SIG-M5 treated with dmso at 0.1 percent for 504 hours (cell line): ENCODE measurements at regions not wholly inside any gene's neighbourhood (a gene's known extent, or its start where the extent isn't known, plus 50 kb on each side); places are given as distances from the start of the nearest gene placed in this dataset.
"Not testable (repeated sequence)": the region's sequence is repeated elsewhere in the genome, so short reads cannot be mapped to it uniquely, and the experiment has no call there.

Experiments used
- DNase-seq: peaks from one replicate; lab custom pipeline; 2025; ENCODE audit not compliant: unreplicated experiment; lab: John Stamatoyannopoulos, UW

DNA sequence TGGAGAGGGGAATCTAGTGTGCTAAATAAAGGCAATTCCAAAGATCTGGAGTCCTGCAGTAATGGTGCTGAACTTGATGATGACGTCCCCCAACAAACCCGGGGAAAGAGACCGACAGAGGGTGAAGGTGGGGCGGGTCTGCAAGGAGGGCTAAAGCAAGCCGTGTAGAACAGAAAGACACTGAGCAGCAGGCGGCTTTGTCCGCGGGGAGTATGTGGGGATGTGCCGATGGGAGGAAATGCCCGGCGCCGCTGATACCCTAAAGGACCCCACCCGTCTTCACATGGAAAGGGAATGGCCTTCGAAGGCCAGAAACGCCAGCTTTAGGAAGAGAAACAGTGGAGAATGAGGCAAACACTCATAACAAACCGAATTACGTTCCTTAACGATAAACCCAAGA, 528.9 kb downstream of the ZNF674 start:
- no peak for DNase-seq

DNA sequence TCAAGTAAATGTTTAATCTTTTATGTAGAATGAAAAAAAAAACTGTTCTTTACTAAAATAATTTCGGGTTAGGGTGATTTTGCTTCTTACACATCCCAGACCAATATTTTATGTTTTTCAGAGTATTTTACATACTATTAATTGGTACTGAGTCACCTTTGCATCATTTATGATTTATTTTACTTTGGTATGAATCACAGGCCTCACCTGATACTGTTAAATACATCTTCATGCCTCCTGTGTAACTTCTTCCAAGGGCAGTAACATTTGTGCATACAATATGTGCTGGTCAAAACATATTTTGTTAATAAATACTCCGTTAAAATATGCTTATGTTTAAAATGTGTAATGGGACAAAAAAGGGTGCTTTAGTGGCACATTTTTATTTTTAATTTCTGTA, 529.6 kb downstream of the ZNF674 start:
- DNase-seq, result no peak

DNA sequence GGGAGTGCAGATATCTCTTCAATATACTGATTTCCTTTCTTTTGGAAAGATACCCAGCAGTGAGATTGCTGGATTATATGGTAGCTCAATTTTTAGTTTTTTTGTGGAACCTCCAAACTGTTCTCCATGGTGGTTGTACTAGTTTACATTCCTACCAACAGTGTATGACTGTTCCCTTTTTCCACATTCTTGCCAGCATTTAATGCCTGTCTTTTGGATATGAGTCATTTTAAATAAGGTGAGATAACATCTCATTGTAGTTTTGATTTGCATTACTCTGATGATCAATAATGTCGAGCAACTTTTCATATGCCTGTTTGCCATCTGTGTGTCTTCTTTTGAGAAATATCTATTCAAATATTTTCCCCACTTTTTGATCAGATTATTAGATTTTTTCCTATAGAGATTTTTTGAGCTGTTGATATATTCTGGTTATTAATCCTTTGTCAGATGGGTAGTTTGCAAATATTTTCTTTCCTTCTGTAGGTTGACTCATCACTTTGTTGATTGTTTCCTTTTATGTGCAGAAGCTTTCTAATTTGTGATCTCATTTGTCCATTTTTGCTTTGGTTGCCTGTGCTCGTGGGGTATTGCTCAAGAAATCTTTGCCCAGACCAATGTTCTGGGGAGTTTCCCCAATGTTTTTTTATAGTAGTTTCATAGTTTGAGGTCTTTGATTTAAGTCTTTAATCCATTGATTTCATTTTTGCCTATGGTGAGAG, 552.7 kb downstream of the ZNF674 start:
- DNase-seq, result no peak

DNA sequence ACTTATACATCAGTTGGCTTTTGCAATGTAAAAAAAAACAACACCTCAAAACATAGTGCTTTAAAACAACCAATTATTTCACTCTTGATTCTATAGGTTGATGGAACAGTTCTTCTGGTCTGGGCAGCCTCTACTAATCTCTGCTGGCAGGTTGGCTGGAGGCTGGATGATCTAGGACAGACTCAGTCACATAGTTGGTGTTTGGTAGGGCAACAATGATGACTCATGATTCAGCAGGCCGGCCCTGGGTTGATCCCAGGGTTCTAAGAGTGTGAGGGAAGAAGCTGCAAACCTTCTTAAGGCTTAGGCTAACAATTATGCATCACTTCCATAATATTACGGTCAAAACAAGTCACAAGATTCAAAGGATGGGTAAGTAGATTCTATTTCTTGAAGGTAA, 558.2 kb downstream of the ZNF674 start:
- DNase-seq, result no peak

DNA sequence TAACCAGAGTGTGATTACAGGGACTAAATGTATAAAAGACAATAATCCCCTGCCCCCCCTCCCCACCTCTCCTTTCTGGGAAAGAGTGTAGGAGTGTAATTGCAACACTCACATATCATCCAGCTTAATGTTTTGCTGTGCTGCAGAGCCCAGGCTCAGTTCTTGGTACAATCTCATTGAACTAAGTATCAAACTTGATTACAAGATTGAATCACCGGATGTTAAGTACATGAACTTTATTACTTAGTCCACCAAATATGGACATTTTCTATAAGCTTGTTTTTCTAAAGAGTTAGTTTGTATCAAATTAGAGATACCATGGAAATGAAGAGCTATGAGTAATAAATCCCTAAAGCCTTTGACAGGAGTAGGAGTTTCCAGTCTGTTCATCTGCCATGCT, 559.1 kb downstream of the ZNF674 start:
- no peak for DNase-seq

DNA sequence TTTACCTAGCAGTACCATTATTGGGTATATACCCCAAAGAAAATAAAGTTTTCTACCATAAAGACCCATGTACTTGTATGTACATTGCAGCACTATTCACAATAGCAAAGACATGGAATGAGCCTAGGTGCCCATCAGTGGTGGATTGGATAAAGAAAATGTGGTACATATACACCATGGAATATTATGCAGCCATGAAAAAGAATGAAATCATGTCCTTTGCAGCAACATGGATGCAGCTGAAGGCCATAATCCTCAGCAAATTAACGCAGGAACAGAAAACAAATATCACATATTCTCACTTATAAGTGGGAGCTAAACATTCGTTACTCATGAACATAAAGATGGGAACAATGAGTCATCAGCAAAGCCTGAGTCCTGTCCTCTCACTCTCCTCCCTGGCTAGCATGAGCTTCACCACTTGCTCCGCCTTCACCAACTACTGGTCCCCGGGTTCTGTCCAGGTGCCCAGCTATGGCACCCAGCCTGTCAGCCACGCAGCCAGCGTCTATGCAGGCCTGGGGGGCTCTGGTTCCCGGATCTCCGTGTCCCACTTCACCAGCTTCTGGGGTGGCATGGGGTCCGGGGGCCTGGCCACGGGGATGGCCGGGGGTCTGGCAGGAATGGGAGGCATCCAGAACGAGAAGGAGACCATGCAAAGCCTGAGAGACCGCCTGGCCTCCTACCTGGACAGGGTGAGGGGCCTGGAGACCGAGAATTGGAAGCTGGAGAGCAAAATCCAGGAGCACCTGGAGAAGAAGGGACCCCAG, 562.1 kb downstream of the ZNF674 start:
- DNase-seq, result not testable (repeated sequence)

DNA sequence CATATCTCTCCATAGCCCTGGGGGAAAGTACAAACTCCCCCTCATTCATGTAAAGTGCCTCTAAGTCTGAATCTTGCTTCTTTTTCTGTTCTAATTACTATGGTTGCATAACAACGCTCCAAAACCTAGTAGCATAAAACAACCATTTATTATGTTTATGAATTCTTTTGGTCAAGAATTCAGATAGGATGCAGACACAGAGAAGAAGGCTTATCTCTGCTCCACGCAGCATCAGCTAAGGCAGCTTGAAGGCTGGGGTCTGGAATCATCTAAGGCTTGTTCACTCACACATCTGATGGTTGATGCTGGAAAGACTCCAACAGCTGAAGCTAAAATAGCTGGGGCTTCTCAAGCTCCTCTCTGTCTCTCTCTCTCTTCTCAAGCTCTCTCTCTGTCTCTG, 564.5 kb downstream of the ZNF674 start:
- DNase-seq, result no peak

DNA sequence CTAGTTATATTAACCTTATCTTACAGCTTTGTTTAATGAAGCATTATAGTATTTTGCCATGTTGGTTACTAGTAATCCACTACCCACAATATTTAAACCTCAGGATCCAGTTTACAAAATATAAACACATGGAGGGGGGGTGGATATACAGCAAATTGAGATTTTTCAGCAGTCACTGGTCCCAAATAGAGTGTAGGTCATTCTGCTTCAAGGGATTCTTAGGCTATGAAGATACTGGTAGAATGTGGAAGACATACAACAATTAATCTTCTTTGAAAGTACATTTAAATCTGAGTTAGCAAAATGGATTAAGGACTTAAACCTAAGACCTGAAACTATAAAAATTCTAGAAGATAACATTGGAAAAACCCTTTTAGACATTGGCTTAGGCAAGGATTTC, 569.6 kb downstream of the ZNF674 start:
- no peak for DNase-seq

DNA sequence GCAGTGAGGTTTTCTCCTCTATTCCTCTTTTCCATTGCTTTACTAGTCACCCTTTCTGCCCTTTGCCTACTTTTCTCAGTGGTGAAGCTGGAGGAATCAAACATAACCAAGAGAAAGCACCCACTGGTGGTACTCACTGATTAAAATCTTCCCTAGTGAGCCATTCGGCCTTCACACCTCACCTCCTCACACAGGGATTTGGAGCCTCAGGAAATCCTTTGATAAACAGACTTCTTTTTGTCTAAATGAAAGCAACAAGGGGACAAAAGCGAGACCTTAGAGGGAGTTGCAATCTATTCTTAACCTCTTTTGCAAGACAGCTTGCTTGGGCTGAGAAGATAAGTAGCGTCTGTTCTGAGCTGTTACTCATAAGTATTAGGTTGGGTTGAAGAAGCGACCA, 572.6 kb downstream of the ZNF674 start:
- DNase-seq, result no peak

DNA sequence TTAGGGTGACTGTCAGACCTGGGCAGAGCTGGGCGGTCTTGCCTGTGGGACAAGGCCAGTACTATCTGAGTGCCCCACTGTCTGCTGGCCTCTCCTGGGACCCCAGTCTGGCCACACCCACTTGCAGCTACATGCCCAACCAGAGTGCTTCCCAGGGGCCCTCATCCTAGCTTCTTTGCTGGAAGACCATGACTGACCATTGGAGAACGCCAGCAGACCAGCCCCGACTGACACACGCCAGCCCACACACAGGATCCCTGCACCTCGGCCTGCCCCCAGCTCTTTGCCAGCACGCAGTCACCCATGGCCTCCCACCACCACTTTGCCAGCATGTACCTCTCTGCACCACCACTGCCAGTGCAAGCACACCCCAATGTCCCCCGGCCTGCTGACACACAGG, 585.7 kb downstream of the ZNF674 start:
- no peak for DNase-seq

DNA sequence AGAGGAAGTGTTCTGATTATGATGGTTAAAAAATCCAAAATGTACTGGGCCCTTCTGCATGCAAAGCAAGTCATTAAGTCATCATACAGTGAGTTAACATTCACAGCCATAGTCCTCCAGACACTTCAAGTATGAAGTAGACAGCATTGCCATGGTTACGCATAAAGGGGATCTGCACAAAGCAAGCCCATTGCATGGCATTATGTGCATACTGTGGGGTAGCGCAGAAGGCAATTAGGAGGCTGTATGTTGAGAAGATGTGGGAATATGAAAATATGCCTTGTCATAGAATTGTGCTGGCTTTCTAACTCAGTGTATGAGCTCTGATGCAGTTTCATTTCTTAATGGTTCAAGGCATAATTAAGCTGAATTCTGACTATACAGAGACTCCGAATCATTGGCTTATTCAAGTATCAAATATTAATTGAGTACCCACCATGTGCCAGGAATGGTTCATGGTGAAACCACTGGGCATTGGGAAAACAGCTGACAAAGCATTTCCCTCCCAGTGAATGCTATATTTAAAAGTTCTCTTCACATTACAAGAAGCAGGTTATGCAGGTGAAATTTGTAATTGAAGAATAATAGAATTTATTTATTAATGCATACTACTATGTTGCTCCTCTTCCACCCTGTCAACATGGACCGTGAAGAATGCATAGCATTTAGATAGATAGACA, 588.9 kb downstream of the ZNF674 start:
- DNase-seq, result no peak

DNA sequence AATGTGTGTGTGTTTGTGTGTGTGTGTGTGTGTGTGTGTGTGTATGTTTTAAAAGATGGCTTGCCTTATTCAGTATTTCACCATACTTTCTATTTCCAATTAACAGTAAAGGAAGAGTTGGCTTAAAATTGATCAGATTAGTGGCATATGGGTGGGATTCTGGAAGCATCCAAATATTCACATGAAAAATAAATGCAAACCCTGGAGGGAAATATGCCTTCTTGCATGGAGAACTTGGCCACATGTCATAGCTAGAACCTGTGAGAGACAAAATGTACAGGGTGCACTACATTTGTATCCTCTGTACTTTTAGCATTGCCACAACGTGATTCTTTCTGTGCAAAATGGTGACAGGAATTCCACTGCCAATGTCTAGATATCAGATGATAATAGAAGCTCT, 589.6 kb downstream of the ZNF674 start:
- DNase-seq, result no peak

DNA sequence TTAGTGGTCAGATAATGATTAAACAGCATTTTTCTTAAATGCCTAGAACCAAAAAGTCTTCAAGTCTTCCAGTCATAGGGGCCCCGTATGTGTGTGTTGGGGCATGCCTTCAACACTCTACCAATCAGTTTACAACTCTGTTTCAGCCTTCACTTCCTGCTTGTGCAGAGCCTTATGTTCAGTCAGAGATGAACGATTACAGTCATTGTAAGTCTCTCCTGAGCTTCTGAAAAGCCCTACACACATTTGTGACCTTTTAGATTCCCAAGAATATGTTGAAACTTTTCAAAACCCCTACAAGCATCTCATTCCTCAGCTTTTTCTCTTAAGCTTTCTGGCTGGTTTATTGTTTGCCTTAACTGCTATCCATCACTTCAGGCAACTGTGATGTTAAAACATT, 591.2 kb downstream of the ZNF674 start:
- DNase-seq, result no peak

DNA sequence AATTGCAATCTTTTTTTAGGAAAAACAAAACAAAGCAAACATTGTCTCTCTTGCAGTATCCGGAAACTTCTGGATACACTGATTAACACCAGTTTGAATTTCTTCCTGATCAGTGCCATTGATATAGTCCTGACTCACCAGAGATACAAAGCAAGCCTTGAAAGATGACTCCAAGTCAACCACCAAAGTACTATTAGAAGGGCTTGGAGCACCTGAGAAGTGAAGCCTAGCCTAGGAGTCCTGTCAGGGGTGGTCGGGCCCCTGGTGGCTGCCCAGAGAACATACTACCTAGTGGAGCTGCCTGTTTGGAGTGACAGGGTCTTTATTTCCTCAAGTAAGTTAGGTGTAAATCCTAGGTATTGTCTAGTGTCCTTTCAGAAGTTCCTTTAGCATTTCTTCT, 593.2 kb downstream of the ZNF674 start:
- DNase-seq, result no peak

DNA sequence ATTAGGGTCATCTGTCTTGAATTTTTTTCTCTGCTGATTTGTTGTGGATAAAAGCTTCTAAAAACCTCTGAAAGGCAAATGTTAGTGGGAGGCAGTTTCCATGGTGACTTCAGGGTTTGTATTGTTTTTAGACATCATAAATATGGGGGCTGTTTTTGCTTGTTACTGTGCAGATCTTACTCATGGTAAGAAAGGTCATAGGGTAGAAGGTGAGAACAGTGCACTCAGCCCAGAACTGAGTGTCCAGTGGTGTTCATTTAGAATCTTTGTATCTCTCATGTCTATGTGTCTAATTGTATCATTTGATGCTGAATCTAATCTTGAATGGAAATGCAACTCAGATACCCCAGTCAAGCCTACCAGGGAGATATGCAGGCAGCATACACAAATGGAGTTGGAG, 609.8 kb downstream of the ZNF674 start:
- DNase-seq, result no peak

DNA sequence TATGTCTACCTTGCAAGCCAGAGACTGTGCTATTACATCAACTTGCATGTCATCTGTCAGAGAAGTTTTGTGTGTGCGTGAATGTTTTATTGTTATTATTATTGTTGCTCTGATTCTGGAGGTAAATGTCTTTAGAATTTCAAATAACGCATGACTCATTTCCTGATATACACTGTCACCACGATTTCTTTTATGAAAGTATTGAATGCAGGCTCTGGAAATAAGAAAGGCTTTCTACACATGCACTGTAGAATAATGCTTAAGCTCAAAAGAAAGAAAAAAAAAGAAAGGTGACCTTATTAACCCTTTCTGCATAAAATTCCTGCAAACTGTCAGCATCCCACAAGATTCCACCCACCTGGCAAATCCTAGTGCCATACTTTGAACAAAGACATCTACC, 632.9 kb downstream of the ZNF674 start:
- DNase-seq, result no peak

DNA sequence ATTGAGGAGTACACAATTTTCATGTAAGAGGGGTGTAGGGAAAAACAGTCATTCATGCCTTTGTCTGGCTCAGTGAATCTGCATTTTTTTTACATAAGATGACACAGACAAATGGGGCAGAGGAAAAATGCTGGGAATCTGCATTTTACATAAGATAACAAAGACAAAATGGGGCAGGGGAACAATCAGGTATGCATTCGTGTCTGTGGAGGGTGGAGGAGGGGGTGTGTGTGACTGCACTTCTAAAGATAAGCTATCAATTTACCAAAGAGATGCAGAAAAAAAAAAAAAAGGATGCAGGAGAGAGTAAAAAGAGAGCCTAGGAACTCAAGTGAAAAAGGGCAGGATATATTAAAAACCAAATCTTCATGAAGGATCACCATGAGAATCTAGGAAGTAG, 637.4 kb downstream of the ZNF674 start:
- no peak for DNase-seq

DNA sequence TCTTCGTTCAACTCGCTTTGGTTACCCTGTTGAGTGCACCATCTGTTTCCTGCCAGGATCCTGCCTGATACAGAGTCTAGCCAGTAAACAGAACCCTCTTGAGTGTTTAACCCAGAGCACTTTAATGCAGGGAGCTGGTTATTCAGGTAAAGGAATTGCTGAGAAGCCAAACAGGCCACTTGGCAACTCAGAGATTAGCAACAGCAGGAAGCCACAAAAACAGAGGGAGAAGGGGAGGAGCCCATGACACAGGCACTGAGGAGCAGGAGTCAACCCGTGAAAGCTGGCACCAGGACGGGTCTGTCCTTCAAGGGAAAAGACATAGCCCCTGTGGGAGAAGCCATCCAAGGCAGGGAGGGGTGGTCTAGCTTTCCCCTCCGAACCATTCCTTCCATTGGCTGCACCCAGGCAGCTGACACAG, 641.4 kb downstream of the ZNF674 start:
- no peak for DNase-seq

DNA sequence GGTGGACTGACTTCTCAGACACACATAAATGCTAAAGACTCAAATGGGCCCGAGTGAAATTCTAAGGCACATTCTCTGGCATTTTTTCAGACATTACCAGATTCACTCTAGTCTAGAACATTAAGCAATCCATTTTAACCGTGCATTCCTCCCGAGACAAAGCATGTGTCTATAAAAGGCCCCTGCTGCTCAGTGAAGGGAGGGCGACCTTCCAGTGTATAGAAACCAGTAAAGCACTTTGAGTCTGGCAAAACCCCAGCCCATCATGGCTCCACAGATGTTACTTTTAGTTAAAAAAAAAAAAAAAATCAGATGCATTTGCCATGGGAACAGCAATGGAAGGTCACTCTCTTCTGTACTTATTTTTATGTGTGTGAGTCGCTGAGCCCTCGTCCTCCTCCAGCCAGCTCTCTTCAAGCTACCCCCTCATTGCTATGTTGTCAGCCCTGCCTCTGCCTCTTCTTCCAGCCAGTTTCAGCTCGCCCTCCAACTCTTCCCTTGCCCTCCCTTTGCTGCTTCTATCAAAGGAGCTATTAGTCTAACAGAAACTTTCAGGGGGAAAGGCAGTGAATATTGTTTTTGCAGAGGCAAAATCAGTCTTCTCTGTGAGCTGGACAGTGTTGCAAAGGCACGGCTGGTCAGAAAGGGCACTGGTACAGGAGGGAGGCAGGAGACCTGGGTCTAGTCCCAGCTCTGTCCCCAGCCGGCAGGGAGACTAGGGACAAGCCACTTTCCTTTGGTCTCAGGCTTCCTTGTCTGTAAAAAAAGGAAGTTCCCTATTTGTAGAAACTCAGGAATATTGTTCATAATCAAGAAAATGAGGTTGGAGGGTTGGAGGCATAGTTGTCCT, 644.2 kb downstream of the ZNF674 start:
- no peak for DNase-seq

DNA sequence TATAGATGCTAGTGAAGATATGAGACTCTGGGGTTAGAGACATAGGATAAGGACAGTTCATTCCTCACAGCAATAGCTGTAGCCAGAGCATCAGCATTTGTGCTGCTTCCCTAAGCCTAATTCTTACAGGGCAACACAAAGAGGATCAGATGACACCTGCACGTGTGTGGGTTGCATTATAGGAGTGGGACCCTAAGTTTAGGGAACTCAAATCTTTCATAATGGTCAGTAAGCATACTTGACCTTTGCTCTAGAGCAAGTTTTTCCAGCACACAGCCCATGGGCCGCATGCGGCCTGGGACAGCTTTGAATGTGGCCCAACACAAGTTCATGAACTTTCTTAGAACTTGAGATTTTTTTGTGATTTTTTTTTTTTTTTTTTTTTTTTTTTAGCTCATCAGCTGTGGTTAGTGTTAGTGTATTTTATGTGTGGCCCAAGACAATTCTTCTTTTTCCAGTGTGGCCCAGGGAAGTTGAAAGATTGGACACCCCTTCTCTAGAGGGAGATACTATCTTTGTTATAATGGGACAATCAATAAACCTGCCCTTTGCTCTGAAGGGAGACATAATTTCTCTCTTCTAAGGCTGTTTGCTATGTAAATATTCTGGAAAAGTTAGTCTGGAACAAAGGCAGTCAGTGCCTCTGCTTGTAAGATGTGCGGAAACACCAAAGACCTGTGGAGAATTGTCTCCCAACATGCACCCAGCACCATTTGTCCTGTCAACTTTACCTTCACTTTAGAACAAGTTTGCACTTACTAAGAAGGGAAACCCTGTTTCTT, 650.2 kb downstream of the ZNF674 start:
- DNase-seq, result no peak

DNA sequence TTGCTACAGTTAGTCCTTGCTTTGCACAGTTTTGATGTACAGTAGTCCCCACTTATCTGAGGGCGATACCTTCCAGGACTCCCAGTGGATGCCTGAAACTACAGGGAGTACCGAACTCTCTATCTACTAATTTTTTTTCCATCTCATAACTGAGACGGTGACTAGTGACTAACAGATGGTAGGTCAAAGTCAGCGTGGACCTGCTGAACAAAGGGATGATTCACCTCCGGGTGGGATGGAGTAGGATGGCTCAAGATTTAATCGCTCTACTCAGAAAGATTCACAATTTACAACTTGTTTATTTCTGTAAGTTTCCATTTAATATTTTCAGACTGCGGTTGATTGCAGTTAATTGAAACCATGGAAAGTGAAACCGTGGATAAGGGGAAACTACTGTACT, 655.8 kb downstream of the ZNF674 start:
- DNase-seq, result no peak
